SH-SY5Y (cell line): ENCODE measurements at regions not wholly inside any gene's neighbourhood (a gene's known extent, or its start where the extent isn't known, plus 50 kb on each side); places are given as distances from the start of the nearest gene placed in this dataset.

Experiments used
- GATA2 ChIP-seq: IDR thresholded peaks from 2 replicates; pipeline ENCODE4 v1.6.1; 2011; ENCODE audit warnings: mild to moderate bottlenecking, low read depth, low read length
- GATA3 ChIP-seq: IDR thresholded peaks from 2 replicates; pipeline ENCODE4 v1.6.1; 2011; ENCODE audit warnings: low read depth, mild to moderate bottlenecking, low read length, moderate library complexity

GRCh38 chr7:18200855-18201254 is 173.2 kb upstream of the PRPS1L1 start:
- TF ChIP-seq GATA2, result no peak
- no peak for TF ChIP-seq GATA3
